ENCODE measurements at regions not wholly inside any gene's neighbourhood (a gene's known extent, or its start where the extent isn't known, plus 50 kb on each side); places are given as distances from the start of the nearest gene placed in this dataset.

DNA sequence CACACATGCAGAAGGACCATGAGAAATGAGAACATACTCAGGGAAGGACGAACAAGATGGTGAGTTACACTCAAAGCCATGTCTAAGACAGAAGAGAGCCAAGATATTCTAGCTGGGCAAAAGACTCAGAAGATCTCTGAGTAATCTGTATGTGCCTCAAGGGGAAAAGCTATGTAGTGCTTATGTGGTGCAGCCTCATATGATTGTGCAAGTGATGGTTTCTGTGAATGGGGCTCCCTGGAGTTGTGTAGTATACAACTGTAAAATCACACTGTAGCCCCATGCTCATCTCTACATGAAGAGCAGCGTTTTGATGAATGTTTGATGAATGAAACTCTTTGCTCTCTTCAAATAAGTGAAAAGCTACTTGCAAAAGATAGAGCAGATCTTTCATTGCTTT is 57.5 kb downstream of the OSR1 start:
- H3K27ac ChIP-seq (ENCODE audit: extremely low read depth, low read depth, low read length): no peak overlapping the region
- H3K36me3 ChIP-seq (ENCODE audit: control insufficient read depth in 2 of 2, insufficient read depth in 1 of 2, low read length in 2 of 2): no peaks in the 10 kb centered on the region
- H3K9me3 ChIP-seq (ENCODE audit: control insufficient read depth, insufficient read depth, low read depth, low read length): no peaks in the 10 kb centered on the region
- peaks cover 7% of the 10 kb centered on the region; the same call in 1 of the 2 replicates for H3K4me1 ChIP-seq (ENCODE audit: control insufficient read depth, insufficient read depth, low read length)
- no peak overlapping the region for H3K4me3 ChIP-seq (ENCODE audit: low read depth, low read length)
- ChIA-PET POLR2A (no interaction called here), CTCF (interaction anchor here (0.5 to 0.6 kb wide), 4 partner anchors 49 to 505 kb away, joined by 3 to 4 read pairs (median 3); no protein-coding TSS in a partner anchor)
- no peak for TF ChIP-seq ZBTB17 (tag by site-specific recombination; IDR thresholded peaks at IDR 0.05)
- TF ChIP-seq, protein P1, sequence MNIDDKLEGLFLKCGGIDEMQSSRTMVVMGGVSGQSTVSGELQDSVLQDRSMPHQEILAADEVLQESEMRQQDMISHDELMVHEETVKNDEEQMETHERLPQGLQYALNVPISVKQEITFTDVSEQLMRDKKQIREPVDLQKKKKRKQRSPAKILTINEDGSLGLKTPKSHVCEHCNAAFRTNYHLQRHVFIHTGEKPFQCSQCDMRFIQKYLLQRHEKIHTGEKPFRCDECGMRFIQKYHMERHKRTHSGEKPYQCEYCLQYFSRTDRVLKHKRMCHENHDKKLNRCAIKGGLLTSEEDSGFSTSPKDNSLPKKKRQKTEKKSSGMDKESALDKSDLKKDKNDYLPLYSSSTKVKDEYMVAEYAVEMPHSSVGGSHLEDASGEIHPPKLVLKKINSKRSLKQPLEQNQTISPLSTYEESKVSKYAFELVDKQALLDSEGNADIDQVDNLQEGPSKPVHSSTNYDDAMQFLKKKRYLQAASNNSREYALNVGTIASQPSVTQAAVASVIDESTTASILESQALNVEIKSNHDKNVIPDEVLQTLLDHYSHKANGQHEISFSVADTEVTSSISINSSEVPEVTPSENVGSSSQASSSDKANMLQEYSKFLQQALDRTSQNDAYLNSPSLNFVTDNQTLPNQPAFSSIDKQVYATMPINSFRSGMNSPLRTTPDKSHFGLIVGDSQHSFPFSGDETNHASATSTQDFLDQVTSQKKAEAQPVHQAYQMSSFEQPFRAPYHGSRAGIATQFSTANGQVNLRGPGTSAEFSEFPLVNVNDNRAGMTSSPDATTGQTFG (tag by site-specific recombination; IDR thresholded peaks at IDR 0.05; ENCODE audit: borderline replicate concordance): no peak
- no peak for TF ChIP-seq ZNF394 (tag by site-specific recombination; IDR thresholded peaks at IDR 0.05; ENCODE audit: borderline replicate concordance)
- no peak for TF ChIP-seq YY2 (tag by site-specific recombination; IDR thresholded peaks at IDR 0.05)
- no peak for TF ChIP-seq ZNF10 (tag by site-specific recombination; IDR thresholded peaks at IDR 0.05)
- no peak for TF ChIP-seq GFI1B (tag by site-specific recombination; IDR thresholded peaks at IDR 0.05)

DNA sequence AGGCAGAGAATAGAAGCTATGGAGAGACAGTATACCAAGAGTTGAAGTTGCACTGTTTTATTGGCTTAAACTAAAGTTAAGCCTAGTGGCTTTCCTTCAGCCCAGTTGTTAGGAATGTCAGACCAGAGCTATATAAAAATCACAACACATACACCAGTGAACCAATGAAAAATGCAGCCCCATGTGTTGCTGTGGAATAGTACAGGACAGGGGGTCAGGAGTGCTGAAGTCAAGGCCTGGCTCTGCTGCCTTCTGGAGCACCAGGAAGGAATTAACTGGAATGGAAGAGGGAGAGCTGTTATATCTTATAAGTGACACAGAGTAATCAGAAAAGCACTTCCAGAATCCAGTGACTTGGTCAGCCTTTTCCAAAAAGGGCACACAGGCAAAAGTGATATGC is 58.9 kb downstream of the OSR1 start:
- Histone ChIP-seq H3K4me1 (ENCODE audit: control insufficient read depth, insufficient read depth, low read length) (peaks cover 7% of the 10 kb centered on the region; the same call in 1 of the 2 replicates), H3K4me3 (ENCODE audit: low read depth, low read length) (no peak overlapping the region), H3K9me3 (ENCODE audit: control insufficient read depth, insufficient read depth, low read depth, low read length) (no peaks in the 10 kb centered on the region), H3K27ac (ENCODE audit: extremely low read depth, low read depth, low read length) (no peak overlapping the region), H3K36me3 (ENCODE audit: control insufficient read depth in 2 of 2, insufficient read depth in 1 of 2, low read length in 2 of 2) (no peaks in the 10 kb centered on the region)
- POLR2A ChIA-PET: no interaction called here
- TF ChIP-seq PATZ1 (tag by site-specific recombination; IDR thresholded peaks at IDR 0.05) (no peak), ZNF23 (tag by site-specific recombination; IDR thresholded peaks at IDR 0.05; ENCODE audit: borderline replicate concordance) (no peak), KLF7 (tag by site-specific recombination; IDR thresholded peaks at IDR 0.05; ENCODE audit: borderline replicate concordance) (no peak), ZNF133 (tag by site-specific recombination; IDR thresholded peaks at IDR 0.05) (no peak), ZNF48 (tag by site-specific recombination; IDR thresholded peaks at IDR 0.05) (no peak), ZNF184 (tag by site-specific recombination; IDR thresholded peaks at IDR 0.05) (no peak), ZSCAN30 (tag by site-specific recombination; IDR thresholded peaks at IDR 0.05) (no peak), ZNF571 (tag by site-specific recombination; IDR thresholded peaks at IDR 0.05) (no peak), ZNF76 (tag by site-specific recombination; IDR thresholded peaks at IDR 0.05; ENCODE audit: borderline replicate concordance, low read depth) (no peak), ZNF518A (tag by site-specific recombination; conservative IDR thresholded peaks at IDR 0.05; ENCODE audit: low read depth) (no peak), ZNF138 (tag by site-specific recombination; IDR thresholded peaks at IDR 0.05; ENCODE audit: borderline replicate concordance) (no peak), ZNF510 (tag by site-specific recombination; IDR thresholded peaks at IDR 0.05; ENCODE audit: insufficient replicate concordance) (no peak)
- TF ChIP-seq, protein P2, sequence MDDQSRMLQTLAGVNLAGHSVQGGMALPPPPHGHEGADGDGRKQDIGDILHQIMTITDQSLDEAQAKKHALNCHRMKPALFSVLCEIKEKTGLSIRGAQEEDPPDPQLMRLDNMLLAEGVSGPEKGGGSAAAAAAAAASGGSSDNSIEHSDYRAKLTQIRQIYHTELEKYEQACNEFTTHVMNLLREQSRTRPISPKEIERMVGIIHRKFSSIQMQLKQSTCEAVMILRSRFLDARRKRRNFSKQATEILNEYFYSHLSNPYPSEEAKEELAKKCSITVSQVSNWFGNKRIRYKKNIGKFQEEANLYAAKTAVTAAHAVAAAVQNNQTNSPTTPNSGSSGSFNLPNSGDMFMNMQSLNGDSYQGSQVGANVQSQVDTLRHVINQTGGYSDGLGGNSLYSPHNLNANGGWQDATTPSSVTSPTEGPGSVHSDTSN (CRISPR knock-in tag; IDR thresholded peaks at IDR 0.05): no peak
- CTCF ChIA-PET: interaction anchor here (0.5 to 1.1 kb wide), 2 partner anchors 14 to 1145 kb away, joined by 3 to 9 read pairs; no protein-coding TSS in a partner anchor

All from HEK293 (cell line).